HL-60 (cell line): ENCODE measurements at regions not wholly inside any gene's neighbourhood (a gene's known extent, or its start where the extent isn't known, plus 50 kb on each side); places are given as distances from the start of the nearest gene placed in this dataset.

Experiments used
- DNase-seq, 2 experiments: peaks; one replicate each; pipeline ENCODE4 v3.0.0-alpha.2; 2010 to 2020; ENCODE audit warnings: low read depth in 1 of 2, low spot score in 1 of 2
- H3K27ac ChIP-seq: fragments of 250-450 bp; sonication (Bioruptor Pico); replicated peaks from 2 replicates; pipeline ENCODE4 v1.5.1; 2020; ENCODE audit warnings: mild to moderate bottlenecking, moderate library complexity
- H3K27me3 ChIP-seq: fragments of 250-450 bp; sonication (Bioruptor Pico); 2 replicates; pipeline ENCODE4 v1.5.1; 2021; ENCODE audit warnings: mild to moderate bottlenecking, moderate library complexity; ENCODE audit not compliant: insufficient read depth, poor library complexity, severe bottlenecking
- H3K4me3 ChIP-seq: replicated peaks from 2 replicates; pipeline ENCODE4 v1.5.1; 2011; ENCODE audit warnings: mild to moderate bottlenecking, control low read depth, low read length; ENCODE audit not compliant: insufficient read depth
- GABPA ChIP-seq: IDR thresholded peaks from 2 replicates; pipeline ENCODE4 v1.6.1; 2012; ENCODE audit warnings: low read depth
- POLR2AphosphoS5 ChIP-seq: IDR thresholded peaks from 2 replicates; pipeline ENCODE4 v1.6.1; 2012; ENCODE audit warnings: low read depth
- SPI1 ChIP-seq: IDR thresholded peaks from 2 replicates; pipeline ENCODE4 v1.6.1; 2012; ENCODE audit warnings: low read depth, mild to moderate bottlenecking, borderline replicate concordance
- TF ChIP-seq, protein P1 (sequence below): IDR thresholded peaks from one replicate; pipeline ENCODE4 v1.5.1; 2011; ENCODE audit warnings: low read length, control low read depth, inconsistent platforms; ENCODE audit not compliant: insufficient read depth
- TF ChIP-seq, protein P2 (sequence below): IDR thresholded peaks from 2 replicates; pipeline ENCODE4 v1.6.1; 2012; ENCODE audit warnings: low read depth; ENCODE audit not compliant: insufficient replicate concordance

DNA sequence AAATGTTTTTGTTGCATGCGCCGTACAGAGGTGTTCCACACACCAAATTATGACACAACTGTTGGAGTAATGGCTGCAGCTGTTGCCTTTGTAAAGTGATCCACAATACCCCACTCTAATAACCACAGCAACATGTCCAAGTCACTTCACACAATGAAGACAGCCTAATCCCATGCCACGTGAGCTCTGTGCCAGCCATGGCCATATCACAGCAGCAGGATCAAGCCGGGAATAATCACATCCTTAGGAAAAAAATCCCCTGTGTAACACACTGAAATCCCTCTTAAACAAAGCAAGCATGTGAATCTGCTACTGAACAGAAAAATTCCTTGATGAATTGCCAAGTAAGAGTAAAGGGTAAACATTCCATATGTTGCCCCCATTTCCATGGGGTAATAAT, 179.5 kb upstream of the PARD3B start:
- TF ChIP-seq, protein P1, sequence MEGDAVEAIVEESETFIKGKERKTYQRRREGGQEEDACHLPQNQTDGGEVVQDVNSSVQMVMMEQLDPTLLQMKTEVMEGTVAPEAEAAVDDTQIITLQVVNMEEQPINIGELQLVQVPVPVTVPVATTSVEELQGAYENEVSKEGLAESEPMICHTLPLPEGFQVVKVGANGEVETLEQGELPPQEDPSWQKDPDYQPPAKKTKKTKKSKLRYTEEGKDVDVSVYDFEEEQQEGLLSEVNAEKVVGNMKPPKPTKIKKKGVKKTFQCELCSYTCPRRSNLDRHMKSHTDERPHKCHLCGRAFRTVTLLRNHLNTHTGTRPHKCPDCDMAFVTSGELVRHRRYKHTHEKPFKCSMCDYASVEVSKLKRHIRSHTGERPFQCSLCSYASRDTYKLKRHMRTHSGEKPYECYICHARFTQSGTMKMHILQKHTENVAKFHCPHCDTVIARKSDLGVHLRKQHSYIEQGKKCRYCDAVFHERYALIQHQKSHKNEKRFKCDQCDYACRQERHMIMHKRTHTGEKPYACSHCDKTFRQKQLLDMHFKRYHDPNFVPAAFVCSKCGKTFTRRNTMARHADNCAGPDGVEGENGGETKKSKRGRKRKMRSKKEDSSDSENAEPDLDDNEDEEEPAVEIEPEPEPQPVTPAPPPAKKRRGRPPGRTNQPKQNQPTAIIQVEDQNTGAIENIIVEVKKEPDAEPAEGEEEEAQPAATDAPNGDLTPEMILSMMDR, result no peak
- TF ChIP-seq SPI1, result no peak
- TF ChIP-seq GABPA, result no peak
- TF ChIP-seq POLR2AphosphoS5, result no peak
- TF ChIP-seq, protein P2, sequence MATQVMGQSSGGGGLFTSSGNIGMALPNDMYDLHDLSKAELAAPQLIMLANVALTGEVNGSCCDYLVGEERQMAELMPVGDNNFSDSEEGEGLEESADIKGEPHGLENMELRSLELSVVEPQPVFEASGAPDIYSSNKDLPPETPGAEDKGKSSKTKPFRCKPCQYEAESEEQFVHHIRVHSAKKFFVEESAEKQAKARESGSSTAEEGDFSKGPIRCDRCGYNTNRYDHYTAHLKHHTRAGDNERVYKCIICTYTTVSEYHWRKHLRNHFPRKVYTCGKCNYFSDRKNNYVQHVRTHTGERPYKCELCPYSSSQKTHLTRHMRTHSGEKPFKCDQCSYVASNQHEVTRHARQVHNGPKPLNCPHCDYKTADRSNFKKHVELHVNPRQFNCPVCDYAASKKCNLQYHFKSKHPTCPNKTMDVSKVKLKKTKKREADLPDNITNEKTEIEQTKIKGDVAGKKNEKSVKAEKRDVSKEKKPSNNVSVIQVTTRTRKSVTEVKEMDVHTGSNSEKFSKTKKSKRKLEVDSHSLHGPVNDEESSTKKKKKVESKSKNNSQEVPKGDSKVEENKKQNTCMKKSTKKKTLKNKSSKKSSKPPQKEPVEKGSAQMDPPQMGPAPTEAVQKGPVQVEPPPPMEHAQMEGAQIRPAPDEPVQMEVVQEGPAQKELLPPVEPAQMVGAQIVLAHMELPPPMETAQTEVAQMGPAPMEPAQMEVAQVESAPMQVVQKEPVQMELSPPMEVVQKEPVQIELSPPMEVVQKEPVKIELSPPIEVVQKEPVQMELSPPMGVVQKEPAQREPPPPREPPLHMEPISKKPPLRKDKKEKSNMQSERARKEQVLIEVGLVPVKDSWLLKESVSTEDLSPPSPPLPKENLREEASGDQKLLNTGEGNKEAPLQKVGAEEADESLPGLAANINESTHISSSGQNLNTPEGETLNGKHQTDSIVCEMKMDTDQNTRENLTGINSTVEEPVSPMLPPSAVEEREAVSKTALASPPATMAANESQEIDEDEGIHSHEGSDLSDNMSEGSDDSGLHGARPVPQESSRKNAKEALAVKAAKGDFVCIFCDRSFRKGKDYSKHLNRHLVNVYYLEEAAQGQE, result no peak
- no peak overlapping the region for H3K27ac ChIP-seq
- H3K4me3 ChIP-seq, result no peak overlapping the region
- no peak for DNase-seq
- no peaks in the 10 kb centered on the region for H3K27me3 ChIP-seq

GRCh38 chr2:204367466-204367865, 177.8 kb upstream of the PARD3B start:
- no peak overlapping the region for H3K4me3 ChIP-seq
- no peaks in the 10 kb centered on the region for H3K27me3 ChIP-seq
- H3K27ac ChIP-seq, result no peak overlapping the region
- TF ChIP-seq, protein P1, result no peak
- TF ChIP-seq SPI1 (no peak), GABPA (no peak), POLR2AphosphoS5 (no peak)
- TF ChIP-seq, protein P2, result no peak
- no peak for DNase-seq

GRCh38 chr2:204370172-204370718, 175.0 kb upstream of the PARD3B start:
- TF ChIP-seq POLR2AphosphoS5, result no peak
- Histone ChIP-seq H3K27me3 (no peaks in the 10 kb centered on the region), H3K27ac (no peak overlapping the region), H3K4me3 (no peak overlapping the region)
- no peak for DNase-seq

DNA sequence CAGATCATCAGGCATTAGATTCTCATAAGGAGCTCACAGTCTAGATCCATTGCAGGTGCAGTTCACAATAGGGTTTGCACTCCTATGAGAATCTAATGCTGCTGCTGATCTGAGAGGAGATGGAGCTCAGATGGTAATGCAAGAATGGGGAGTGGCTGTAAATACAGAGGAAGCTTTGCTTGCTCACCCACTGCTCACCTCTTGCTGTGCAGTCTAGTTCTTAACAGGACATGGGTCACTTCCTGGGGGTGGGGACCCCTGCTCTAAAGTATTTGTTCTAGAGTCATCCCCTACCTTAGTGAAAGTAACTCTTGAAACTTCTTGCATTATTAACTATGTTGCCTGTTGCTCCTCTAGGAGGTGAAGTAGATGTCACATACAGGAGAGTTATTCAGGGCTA, 171.3 kb upstream of the PARD3B start:
- Histone ChIP-seq H3K27ac (no peak overlapping the region), H3K4me3 (no peak overlapping the region), H3K27me3 (no peaks in the 10 kb centered on the region)
- TF ChIP-seq, protein P2, result no peak
- TF ChIP-seq, protein P1, result no peak
- no peak for TF ChIP-seq SPI1
- TF ChIP-seq GABPA, result no peak
- no peak for DNase-seq
